Pancreas (tissue), 10 donors: ENCODE measurements at regions not wholly inside any gene's neighbourhood (a gene's known extent, or its start where the extent isn't known, plus 50 kb on each side); places are given as distances from the start of the nearest gene placed in this dataset.

Source experiments
- ATAC-seq, 4 donors: fragments of 200-7000 bp; cut with Tn5 transposase; one replicate each; pipeline versions ENCODE4 v1.8.0 to v1.9.1; 2020; ENCODE audit warnings: mild to moderate bottlenecking in 4 of 4, moderate library complexity in 4 of 4
- DNase-seq, 6 donors: peaks; one replicate each; pipeline ENCODE4 v3.0.0-alpha.2; 2020
- FAIRE-seq: peaks from 2 replicates; lab custom pipeline; 2012; peaks lifted over from hg19 to GRCh38; lab: Jason Lieb, UNC
- H3K27ac ChIP-seq, 4 donors: fragments of 200-600 bp; sonication (generic); 1 replicate in 3 of 4; 2 replicates in 1 of 4; pipeline versions ENCODE4 v1.5.0 to v1.8.0; 2020
- H3K27me3 ChIP-seq, 4 donors: fragments of 200-600 bp; one replicate each; pipeline ENCODE4 v1.8.0; 2021
- H3K36me3 ChIP-seq, 3 donors: fragments of 200-600 bp; sonication (generic) in 1 of 3; one replicate each; pipeline versions ENCODE4 v1.5.0 to v1.8.0; 2020 to 2021
- H3K4me1 ChIP-seq, 3 donors: fragments of 200-600 bp; one replicate each; pipeline ENCODE4 v1.8.0; 2021
- H3K4me3 ChIP-seq, 4 donors: fragments of 200-600 bp; sonication (generic) in 2 of 4; one replicate each; pipeline versions ENCODE4 v1.5.0 to v1.8.0; 2020 to 2021
- H3K9me3 ChIP-seq, 4 donors: fragments of 200-600 bp; one replicate each; pipeline ENCODE4 v1.8.0; 2021
- CTCF ChIP-seq, 4 donors: fragments of 200-600 bp; sonication (generic) in 3 of 4; IDR thresholded peaks; one replicate each; pipeline versions ENCODE4 v1.5.0 to v1.8.0; 2021; ENCODE audit warnings: antibody characterized with exemption in 4 of 4
- WGBS, 2 donors: extraction: QIAGEN DNeasy Blood & Tissue Kit; methylation state at CpG; one replicate each; pipeline ENCODE4 v1.1.7; 2013; 5-methylcytosine and 5-hydroxymethylcytosine counted together
- intact Hi-C, 3 donors: fragments of 100-400 bp; cut with DNase I; formaldehyde crosslinking; loops; one replicate each; pipeline versions ENCODE4 v1.11.1 to v1.14.2; 2022
- donor health status: healthy with polysubstance abuse.
- donor health status: DM: no; HTN: no; CAD: no; lungs with moderate emphysema.
- donor health status: DM: no; HTN: no; CAD: no.
- donor health status: control.
- donor health status: control.
- donor health status: Bipolar disorder and iron deficiency.
- donor health status: DM: yes; HTN: yes; CAD: no.
- donor health status: DM: no; HTN: no; CAD: no.
- donor health status: DM: no; HTN: no; CAD: no.
- donor health status: DM: yes; HTN: yes; CAD: no.

- FAIRE-seq: no peak
- no peak for TF ChIP-seq CTCF (IDR thresholded peaks at IDR 0.05)
- peaks cover 0 to 24% (median 3%) of the 10 kb centered on the region in 4 donors for H3K27me3 ChIP-seq
- no peak for DNase-seq
- no peak for ATAC-seq
- no peaks in the 10 kb centered on the region for H3K4me1 ChIP-seq
- H3K4me3 ChIP-seq: no peak overlapping the region
- intact Hi-C loops: no loop called here
- 6 to 14% methylated on average over 2 of the region's 2 CpGs for WGBS, 2 donors
- H3K9me3 ChIP-seq: no peaks in the 10 kb centered on the region
- no peaks in the 10 kb centered on the region for H3K36me3 ChIP-seq
- no peak overlapping the region for H3K27ac ChIP-seq
Observed at GRCh38 chrX:113741744-113742143, 842.1 kb upstream of the HTR2C start.

DNA sequence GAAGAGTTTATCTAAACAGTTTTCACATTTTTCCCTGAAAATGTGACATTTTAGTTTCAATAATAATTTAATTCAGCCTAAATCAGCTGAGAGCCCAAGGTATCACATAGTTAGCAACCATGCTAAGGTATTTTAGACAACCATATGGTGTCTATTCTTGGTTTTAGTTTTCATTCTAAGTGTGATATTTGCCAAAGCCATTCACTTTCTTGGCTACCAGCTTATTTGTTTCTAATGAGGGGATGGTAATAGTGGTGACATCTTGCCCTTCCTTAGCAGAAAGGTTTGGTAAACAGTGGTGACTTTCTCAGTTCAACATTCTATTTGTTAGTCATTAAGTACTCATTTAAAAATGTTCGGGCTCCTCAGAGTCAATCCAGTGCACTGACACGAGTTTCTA is 854.9 kb upstream of the HTR2C start:
- TF ChIP-seq CTCF (IDR thresholded peaks at IDR 0.05): no peak
- intact Hi-C loops: no loop called here
- no peak for ATAC-seq
- Histone ChIP-seq H3K27me3 (no peaks in the 10 kb centered on the region), H3K9me3 (no peaks in the 10 kb centered on the region), H3K4me3 (no peak overlapping the region), H3K27ac (no peak overlapping the region), H3K4me1 (no peaks in the 10 kb centered on the region), H3K36me3 (no peaks in the 10 kb centered on the region)
- no peak for DNase-seq
- 54 to 61% methylated on average over 2 of the region's 2 CpGs for WGBS, 2 donors
- FAIRE-seq: no peak

DNA sequence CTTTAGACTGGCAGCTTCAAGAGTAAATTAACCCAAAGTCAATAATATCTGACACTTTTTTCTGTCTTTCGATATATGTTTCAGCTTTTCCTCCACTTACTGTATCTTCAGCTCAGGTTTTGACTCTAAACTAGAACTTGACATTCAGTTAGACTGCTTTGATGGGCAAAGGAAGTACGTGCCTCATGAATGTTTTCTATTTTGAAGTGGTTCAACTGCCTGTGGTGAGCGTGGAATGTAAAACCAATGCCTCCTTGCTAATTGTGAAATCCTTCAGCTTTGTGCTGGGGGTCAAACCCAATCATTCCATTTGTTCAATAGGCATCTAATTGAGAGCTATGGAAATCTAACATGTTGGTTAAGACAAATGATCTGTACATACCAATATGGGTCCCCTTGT is 857.0 kb upstream of the HTR2C start:
- FAIRE-seq (no peak), ATAC-seq (no peak), DNase-seq (no peak)
- Histone ChIP-seq H3K9me3 (no peaks in the 10 kb centered on the region), H3K36me3 (no peaks in the 10 kb centered on the region), H3K27me3 (no peaks in the 10 kb centered on the region), H3K4me3 (no peak overlapping the region), H3K27ac (no peak overlapping the region), H3K4me1 (no peaks in the 10 kb centered on the region)
- intact Hi-C loops: no loop called here
- 54 to 60% methylated on average over 3 of the region's 3 CpGs for WGBS, 2 donors
- no peak for TF ChIP-seq CTCF (IDR thresholded peaks at IDR 0.05)

GRCh38 chrX:113726466-113726865 is 857.4 kb upstream of the HTR2C start:
- 79 to 81% methylated on average over 4 of the region's 4 CpGs for WGBS, 2 donors
- Histone ChIP-seq H3K36me3 (no peaks in the 10 kb centered on the region), H3K27ac (no peak overlapping the region), H3K4me1 (no peaks in the 10 kb centered on the region), H3K27me3 (no peaks in the 10 kb centered on the region), H3K4me3 (no peak overlapping the region), H3K9me3 (no peaks in the 10 kb centered on the region)
- intact Hi-C loops: no loop called here
- ATAC-seq: no peak
- no peak for DNase-seq
- no peak for TF ChIP-seq CTCF (IDR thresholded peaks at IDR 0.05)
- FAIRE-seq: no peak

DNA sequence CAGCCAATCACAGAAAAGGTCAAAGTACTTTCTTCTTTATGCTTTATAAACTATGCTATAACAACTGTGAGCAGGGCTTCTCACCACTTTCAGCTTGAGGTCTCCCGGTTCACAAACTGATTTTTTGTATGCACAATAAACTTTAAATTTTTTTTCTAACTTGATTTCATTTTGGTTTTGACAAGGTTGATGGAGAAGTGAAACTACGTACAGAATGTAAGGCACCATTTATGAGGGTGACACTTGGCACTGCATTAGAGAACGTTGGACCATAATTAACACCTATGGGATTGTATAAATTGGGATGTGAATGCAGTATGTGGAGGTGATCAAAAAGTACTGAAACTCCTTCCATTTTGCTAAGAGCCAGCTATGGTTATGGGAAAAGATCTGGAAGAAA is 857.9 kb upstream of the HTR2C start:
- Histone ChIP-seq H3K27me3 (no peaks in the 10 kb centered on the region), H3K36me3 (no peaks in the 10 kb centered on the region), H3K4me1 (no peaks in the 10 kb centered on the region), H3K9me3 (no peaks in the 10 kb centered on the region), H3K4me3 (no peak overlapping the region), H3K27ac (no peak overlapping the region)
- DNase-seq: no peak
- intact Hi-C loops: no loop called here
- ATAC-seq: no peak
- no peak for TF ChIP-seq CTCF (IDR thresholded peaks at IDR 0.05)
- FAIRE-seq: no peak
- 63 to 66% methylated on average over 3 of the region's 3 CpGs for WGBS, 2 donors
